Gastrocnemius medialis (tissue), 4 donors: ENCODE measurements at regions not wholly inside any gene's neighbourhood (a gene's known extent, or its start where the extent isn't known, plus 50 kb on each side); places are given as distances from the start of the nearest gene placed in this dataset.

Experiments
- ATAC-seq, 2 donors: fragments of 150-250 bp; one replicate each; pipeline ENCODE4 v1.9.1; 2016
- DNase-seq, 2 donors: peaks; one replicate each; pipeline ENCODE4 v3.0.0-alpha.2; 2019
- H3K27ac ChIP-seq, 4 donors: fragments of 200-600 bp; sonication (generic); 1 replicate in 1 of 4; 2 replicates in 3 of 4; pipeline ENCODE4 v1.5.1; 2016 to 2018; ENCODE audit warnings: mild to moderate bottlenecking in 2 of 4, moderate library complexity in 1 of 4
- H3K27me3 ChIP-seq, 3 donors: fragments of 200-600 bp; sonication (generic) in 2 of 3; 1 replicate in 1 of 3; 2 replicates in 2 of 3; pipeline versions ENCODE4 v1.5.1 to v1.6.0; 2016 to 2019; ENCODE audit warnings: mild to moderate bottlenecking in 1 of 3, moderate library complexity in 1 of 3
- H3K36me3 ChIP-seq, 2 donors: fragments of 200-600 bp; sonication (generic) in 1 of 2; one replicate each; pipeline ENCODE4 v1.5.1; 2017 to 2018
- H3K4me1 ChIP-seq, 2 donors: fragments of 200-600 bp; sonication (generic) in 1 of 2; one replicate each; pipeline ENCODE4 v1.5.1; 2016 to 2017; ENCODE audit warnings: mild to moderate bottlenecking in 2 of 2
- H3K4me3 ChIP-seq, 4 donors: fragments of 200-600 bp; sonication (generic) in 3 of 4; 1 replicate in 1 of 4; 2 replicates in 3 of 4; pipeline ENCODE4 v1.5.1; 2016 to 2019; ENCODE audit warnings: mild to moderate bottlenecking in 2 of 4
- H3K9me3 ChIP-seq, 3 donors: fragments of 200-600 bp; sonication (generic) in 2 of 3; 1 replicate in 1 of 3; 2 replicates in 2 of 3; pipeline ENCODE4 v1.5.1; 2016 to 2019
- CTCF ChIP-seq, 5 experiments: fragments of 450-650 bp in 3 of 5; fragments of 200-600 bp in 2 of 5; sonication (generic) in 2 of 5; IDR thresholded peaks in 4 of 5; conservative IDR thresholded peaks in 1 of 5; 1 replicate in 4 of 5; 2 replicates in 1 of 5; pipeline ENCODE4 v1.5.1; 2016 to 2019; ENCODE audit warnings: antibody characterized with exemption in 5 of 5, mild to moderate bottlenecking in 3 of 5, moderate library complexity in 3 of 5
- POLR2A ChIP-seq, 2 donors: fragments of 450-650 bp; IDR thresholded peaks; one replicate each; pipeline ENCODE4 v1.6.1; 2017; ENCODE audit warnings: antibody characterized with exemption in 2 of 2, mild to moderate bottlenecking in 2 of 2, moderate library complexity in 2 of 2
- in situ Hi-C, 4 donors: fragments of 200-750 bp; cut with MboI; loops; one replicate each; pipeline versions ENCODE4 v1.15.0 to v1.8.0; 2017; ENCODE audit warnings: low sequenced_read_pairs in 4 of 4
- intact Hi-C: fragments of 100-400 bp; cut with DNase I; formaldehyde crosslinking; loops from one replicate; pipeline ENCODE4 v1.15.1; 2023; ENCODE audit warnings: low total_unique reads

GRCh38 chr11:114892381-114893197 lies 214.3 kb downstream of the NXPE2 start:
- intact Hi-C loops, result no loop called here

GRCh38 chr11:114893329-114893728 lies 215.0 kb downstream of the NXPE2 start:
- Histone ChIP-seq H3K4me1 (no peaks in the 10 kb centered on the region), H3K36me3 (no peaks in the 10 kb centered on the region), H3K4me3 (no peak overlapping the region), H3K9me3 (no peaks in the 10 kb centered on the region), H3K27me3 (no peaks in the 10 kb centered on the region), H3K27ac (no peak overlapping the region)
- TF ChIP-seq CTCF (IDR thresholded peaks at IDR 0.05 in 4 of 5, conservative IDR thresholded peaks at IDR 0.05 in 1 of 5), result no peak
- TF ChIP-seq POLR2A (IDR thresholded peaks at IDR 0.05), result no peak
- ATAC-seq, result no peak
- in situ Hi-C loops, result no loop called here
- DNase-seq, result no peak
- intact Hi-C loops, result no loop called here

More at GRCh38 chr11:114892381-114893197, 214.3 kb downstream of the NXPE2 start:
- DNase-seq (no peak), ATAC-seq (no peak)
- H3K27ac ChIP-seq, result no peak overlapping the region
- H3K4me1 ChIP-seq, result no peaks in the 10 kb centered on the region
- H3K9me3 ChIP-seq, result no peaks in the 10 kb centered on the region
- in situ Hi-C loops, result no loop called here
- no peaks in the 10 kb centered on the region for H3K36me3 ChIP-seq
- no peaks in the 10 kb centered on the region for H3K27me3 ChIP-seq
- H3K4me3 ChIP-seq, result no peak overlapping the region
- peak in 1 of 5 experiments; percentile 25 for TF ChIP-seq CTCF (IDR thresholded peaks at IDR 0.05 in 4 of 5, conservative IDR thresholded peaks at IDR 0.05 in 1 of 5)
- TF ChIP-seq POLR2A (IDR thresholded peaks at IDR 0.05), result no peak

- H3K36me3 ChIP-seq, result no peaks in the 10 kb centered on the region
- H3K4me3 ChIP-seq, result no peak overlapping the region
- in situ Hi-C loops, result no loop called here
- intact Hi-C loops, result no loop called here
- TF ChIP-seq POLR2A (IDR thresholded peaks at IDR 0.05) (no peak), CTCF (IDR thresholded peaks at IDR 0.05 in 4 of 5, conservative IDR thresholded peaks at IDR 0.05 in 1 of 5) (no peak)
- H3K9me3 ChIP-seq, result peaks cover 0 to 5% (median 0%) of the 10 kb centered on the region in 3 donors
- no peaks in the 10 kb centered on the region for H3K27me3 ChIP-seq
- no peaks in the 10 kb centered on the region for H3K4me1 ChIP-seq
- no peak overlapping the region for H3K27ac ChIP-seq
- no peak for ATAC-seq
- no peak for DNase-seq
These were observed 218.3 kb downstream of the NXPE2 start for GRCh38 chr11:114896594-114896993.

GRCh38 chr11:114909866-114910265 lies 231.5 kb downstream of the NXPE2 start:
- no peak overlapping the region for H3K4me3 ChIP-seq
- TF ChIP-seq CTCF (IDR thresholded peaks at IDR 0.05 in 4 of 5, conservative IDR thresholded peaks at IDR 0.05 in 1 of 5) (no peak), POLR2A (IDR thresholded peaks at IDR 0.05) (no peak)

More at GRCh38 chr11:114909866-114910265, 231.5 kb downstream of the NXPE2 start:
- ATAC-seq (no peak), DNase-seq (no peak)
- Histone ChIP-seq H3K4me1 (no peaks in the 10 kb centered on the region), H3K27me3 (no peaks in the 10 kb centered on the region), H3K36me3 (no peaks in the 10 kb centered on the region), H3K9me3 (no peaks in the 10 kb centered on the region), H3K27ac (no peak overlapping the region)
- in situ Hi-C loops, result no loop called here
- intact Hi-C loops, result no loop called here
